HUES6 (cell line): ENCODE measurements at regions not wholly inside any gene's neighbourhood (a gene's known extent, or its start where the extent isn't known, plus 50 kb on each side); places are given as distances from the start of the nearest gene placed in this dataset.

ENCODE experiments used
- H3K27ac ChIP-seq: 2 replicates; pipeline ENCODE4 v1.7.0; 2013; ENCODE audit warnings: low read depth, mild to moderate bottlenecking, low read length, inconsistent platforms
- H3K27me3 ChIP-seq: 2 replicates; pipeline ENCODE4 v1.6.1; 2013; ENCODE audit warnings: low read length; ENCODE audit not compliant: control insufficient read depth, insufficient read depth
- H3K36me3 ChIP-seq: 2 replicates; pipeline ENCODE4 v1.6.1; 2013; ENCODE audit warnings: low read length; ENCODE audit not compliant: control insufficient read depth, insufficient read depth
- H3K4me1 ChIP-seq: 2 replicates; pipeline ENCODE4 v1.6.1; 2013; ENCODE audit warnings: low read length; ENCODE audit not compliant: control insufficient read depth, insufficient read depth
- H3K4me3 ChIP-seq: 2 replicates; pipeline ENCODE4 v1.5.1; 2013; ENCODE audit warnings: low read depth, low read length
- H3K9ac ChIP-seq: one replicate; pipeline ENCODE4 v1.6.1; 2013; ENCODE audit warnings: mild to moderate bottlenecking, low read length
- H3K9me3 ChIP-seq: 2 replicates; pipeline ENCODE4 v1.6.1; 2013; ENCODE audit warnings: low read depth, low read length; ENCODE audit not compliant: control insufficient read depth, insufficient read depth

- no peak overlapping the region for H3K9ac ChIP-seq
- H3K27ac ChIP-seq: no peak overlapping the region
- H3K9me3 ChIP-seq: 0 out of 2 replicates have a peak, but pooled peaks cover 2% of the 10 kb centered on the region
- no peak overlapping the region for H3K4me3 ChIP-seq
- H3K4me1 ChIP-seq: peaks cover 19% of the 10 kb centered on the region
- H3K36me3 ChIP-seq: no peaks in the 10 kb centered on the region
- no peaks in the 10 kb centered on the region for H3K27me3 ChIP-seq
Measured at GRCh38 chr12:11962860-11963259, 107.9 kb upstream of the BCL2L14 start.

- Histone ChIP-seq H3K9me3 (0 out of 2 replicates have a peak, but pooled peaks cover 2% of the 10 kb centered on the region), H3K36me3 (no peaks in the 10 kb centered on the region), H3K4me3 (no peak overlapping the region), H3K27me3 (no peaks in the 10 kb centered on the region), H3K9ac (no peak overlapping the region), H3K27ac (no peak overlapping the region), H3K4me1 (peaks cover 9% of the 10 kb centered on the region)
Measured at GRCh38 chr12:11963841-11964471, 106.8 kb upstream of the BCL2L14 start.

GRCh38 chr12:11965258-11965910 is 105.4 kb upstream of the BCL2L14 start:
- Histone ChIP-seq H3K27me3 (no peaks in the 10 kb centered on the region), H3K36me3 (no peaks in the 10 kb centered on the region), H3K4me3 (no peak overlapping the region), H3K4me1 (peaks cover 14% of the 10 kb centered on the region), H3K27ac (no peak overlapping the region), H3K9me3 (0 out of 2 replicates have a peak, but pooled peaks cover 2% of the 10 kb centered on the region), H3K9ac (no peak overlapping the region)

- H3K36me3 ChIP-seq: no peaks in the 10 kb centered on the region
- H3K9ac ChIP-seq: no peak overlapping the region
- no peak overlapping the region for H3K4me3 ChIP-seq
- H3K9me3 ChIP-seq: 0 out of 2 replicates have a peak, but pooled peaks cover 2% of the 10 kb centered on the region
- no peaks in the 10 kb centered on the region for H3K27me3 ChIP-seq
- H3K27ac ChIP-seq: no peak overlapping the region
- peaks cover 11% of the 10 kb centered on the region for H3K4me1 ChIP-seq
Measured at GRCh38 chr12:11967376-11968047, 103.2 kb upstream of the BCL2L14 start.

GRCh38 chr12:11968048-11968383 is 102.7 kb upstream of the BCL2L14 start:
- Histone ChIP-seq H3K9ac (no peak overlapping the region), H3K4me1 (peaks cover 11% of the 10 kb centered on the region), H3K9me3 (no peaks in the 10 kb centered on the region), H3K27me3 (no peaks in the 10 kb centered on the region), H3K27ac (no peak overlapping the region), H3K36me3 (no peaks in the 10 kb centered on the region), H3K4me3 (no peak overlapping the region)

- Histone ChIP-seq H3K9ac (no peak overlapping the region), H3K27ac (no peak overlapping the region), H3K4me1 (peaks cover 11% of the 10 kb centered on the region), H3K4me3 (no peak overlapping the region), H3K9me3 (no peaks in the 10 kb centered on the region), H3K27me3 (no peaks in the 10 kb centered on the region), H3K36me3 (no peaks in the 10 kb centered on the region)
Measured at GRCh38 chr12:11968516-11968915, 102.2 kb upstream of the BCL2L14 start.

GRCh38 chr12:11969437-11970154 is 101.1 kb upstream of the BCL2L14 start:
- H3K9me3 ChIP-seq: no peaks in the 10 kb centered on the region
- H3K4me3 ChIP-seq: no peak overlapping the region
- no peaks in the 10 kb centered on the region for H3K36me3 ChIP-seq
- H3K9ac ChIP-seq: peak overlapping the region; percentile 30
- peaks cover 11% of the 10 kb centered on the region for H3K4me1 ChIP-seq
- no peaks in the 10 kb centered on the region for H3K27me3 ChIP-seq
- no peak overlapping the region for H3K27ac ChIP-seq

- H3K4me1 ChIP-seq: peaks cover 11% of the 10 kb centered on the region
- H3K9me3 ChIP-seq: no peaks in the 10 kb centered on the region
- peak overlapping the region; percentile 30 for H3K9ac ChIP-seq
- no peak overlapping the region for H3K27ac ChIP-seq
- no peaks in the 10 kb centered on the region for H3K36me3 ChIP-seq
- no peak overlapping the region for H3K4me3 ChIP-seq
- no peaks in the 10 kb centered on the region for H3K27me3 ChIP-seq
Measured at GRCh38 chr12:11970155-11970520, 100.6 kb upstream of the BCL2L14 start.

- no peaks in the 10 kb centered on the region for H3K27me3 ChIP-seq
Measured at GRCh38 chr12:11973396-11973795, 97.3 kb upstream of the BCL2L14 start.

GRCh38 chr12:11976005-11976404 is 94.7 kb upstream of the BCL2L14 start:
- Histone ChIP-seq H3K27me3 (no peaks in the 10 kb centered on the region), H3K9me3 (no peaks in the 10 kb centered on the region), H3K4me3 (no peak overlapping the region), H3K36me3 (no peaks in the 10 kb centered on the region), H3K9ac (no peak overlapping the region), H3K4me1 (no peaks in the 10 kb centered on the region), H3K27ac (no peak overlapping the region)

More at GRCh38 chr12:11973396-11973795, 97.3 kb upstream of the BCL2L14 start:
- no peak overlapping the region for H3K4me3 ChIP-seq
- H3K27ac ChIP-seq: no peak overlapping the region
- peaks cover 11% of the 10 kb centered on the region for H3K4me1 ChIP-seq
- no peaks in the 10 kb centered on the region for H3K9me3 ChIP-seq
- H3K9ac ChIP-seq: no peak overlapping the region
- H3K36me3 ChIP-seq: no peaks in the 10 kb centered on the region
